ENCODE measurements at regions not wholly inside any gene's neighbourhood (a gene's known extent, or its start where the extent isn't known, plus 50 kb on each side); places are given as distances from the start of the nearest gene placed in this dataset.

- Histone ChIP-seq H3K27ac (ENCODE audit: low read length) (no peak overlapping the region), H3K9me3 (ENCODE audit: control insufficient read depth, insufficient read depth, low read depth, low read length) (no peaks in the 10 kb centered on the region), H3K27me3 (ENCODE audit: control insufficient read depth, insufficient read depth, low read length) (no peaks in the 10 kb centered on the region), H3K36me3 (ENCODE audit: control insufficient read depth, insufficient read depth, low read length) (no peaks in the 10 kb centered on the region), H3K4me3 (ENCODE audit: low read depth in 2 of 2, low read length in 2 of 2) (no peak overlapping the region), H3K4me1 (ENCODE audit: control insufficient read depth, insufficient read depth, low read length) (no peaks in the 10 kb centered on the region)
- in situ Hi-C loops (cut with HindIII; ENCODE audit: low pct_unique_long_range_greater_than_20kb, low sequenced_read_pairs), result no loop called here
- TF ChIP-seq TCF7L2 (IDR thresholded peaks at IDR 0.05; ENCODE audit: low read depth, low read length) (no peak), SIN3A (IDR thresholded peaks at IDR 0.05; ENCODE audit: borderline replicate concordance, insufficient read depth, low read depth, low read length) (no peak), POLR2AphosphoS5 (IDR thresholded peaks at IDR 0.05; ENCODE audit: low read depth, low read length) (no peak), REST (IDR thresholded peaks at IDR 0.05; ENCODE audit: insufficient read depth in 1 of 2, low read depth in 2 of 2, low read length in 1 of 2) (no peak), CTCF (IDR thresholded peaks at IDR 0.05) (no peak)
- intact Hi-C loops (cut with micrococcal nuclease; ENCODE audit: unreplicated experiment), result no loop called here
- no TSS peak for BruUV-seq (replicated peaks)
- DNase-seq (ENCODE audit: low read depth, low spot score) (no peak), ATAC-seq (no peak)
- CTCF ChIA-PET, result no interaction called here
- POLR2A ChIA-PET, result no interaction called here
Observed at GRCh38 chr6:119760046-119760445, 410.5 kb upstream of the MAN1A1 start.

- no peaks in the 10 kb centered on the region for H3K9me3 ChIP-seq (ENCODE audit: control insufficient read depth, insufficient read depth, low read depth, low read length)
- ChIA-PET POLR2A (no interaction called here), CTCF (no interaction called here)
- H3K4me1 ChIP-seq (ENCODE audit: control insufficient read depth, insufficient read depth, low read length), result no peaks in the 10 kb centered on the region
- H3K27me3 ChIP-seq (ENCODE audit: control insufficient read depth, insufficient read depth, low read length), result no peaks in the 10 kb centered on the region
- BruUV-seq (replicated peaks), result no TSS peak
- H3K4me3 ChIP-seq (ENCODE audit: low read depth in 2 of 2, low read length in 2 of 2), result no peak overlapping the region
- DNase-seq (ENCODE audit: low read depth, low spot score) (no peak), ATAC-seq (no peak)
- no peak for TF ChIP-seq POLR2AphosphoS5 (IDR thresholded peaks at IDR 0.05; ENCODE audit: low read depth, low read length)
- TF ChIP-seq REST (IDR thresholded peaks at IDR 0.05; ENCODE audit: insufficient read depth in 1 of 2, low read depth in 2 of 2, low read length in 1 of 2), result no peak
- no peak for TF ChIP-seq TCF7L2 (IDR thresholded peaks at IDR 0.05; ENCODE audit: low read depth, low read length)
- no peak for TF ChIP-seq CTCF (IDR thresholded peaks at IDR 0.05)
- no peak for TF ChIP-seq SIN3A (IDR thresholded peaks at IDR 0.05; ENCODE audit: borderline replicate concordance, insufficient read depth, low read depth, low read length)
- H3K36me3 ChIP-seq (ENCODE audit: control insufficient read depth, insufficient read depth, low read length), result no peaks in the 10 kb centered on the region
- no peak overlapping the region for H3K27ac ChIP-seq (ENCODE audit: low read length)
- in situ Hi-C loops (cut with HindIII; ENCODE audit: low pct_unique_long_range_greater_than_20kb, low sequenced_read_pairs) (no loop called here), intact Hi-C loops (cut with micrococcal nuclease; ENCODE audit: unreplicated experiment) (no loop called here)
Observed at GRCh38 chr6:119758385-119758784, 408.8 kb upstream of the MAN1A1 start.
